SK-N-SH treated with all-trans-retinoic acid at 6 μM for 48 hours (cell line): ENCODE measurements at regions not wholly inside any gene's neighbourhood (a gene's known extent, or its start where the extent isn't known, plus 50 kb on each side); places are given as distances from the start of the nearest gene placed in this dataset.

Experiments used
- ARNTL ChIP-seq: fragments of 450-650 bp; formaldehyde crosslinking; IDR thresholded peaks from 2 replicates; pipeline ENCODE4 v1.5.0; 2020; ENCODE audit warnings: low read depth, mild to moderate bottlenecking, moderate library complexity, borderline replicate concordance
- CREB5 ChIP-seq: fragments of 250-450 bp; sonication (Bioruptor Pico); IDR thresholded peaks from 2 replicates; pipeline ENCODE4 v1.5.1; 2020; ENCODE audit warnings: low read depth, mild to moderate bottlenecking, moderate library complexity
- CSRNP3 ChIP-seq: fragments of 250-450 bp; sonication (Bioruptor Pico); IDR thresholded peaks from 2 replicates; pipeline ENCODE4 v1.5.1; 2021; ENCODE audit warnings: mild to moderate bottlenecking, moderate library complexity
- GLIS3 ChIP-seq: fragments of 250-450 bp; sonication (Bioruptor Pico); IDR thresholded peaks from 2 replicates; pipeline ENCODE4 v1.5.0; 2020; ENCODE audit warnings: mild to moderate bottlenecking, moderate library complexity
- RARB ChIP-seq: fragments of 250-450 bp; sonication (Bioruptor Pico); IDR thresholded peaks from 2 replicates; pipeline ENCODE4 v1.8.0; 2021; ENCODE audit warnings: mild to moderate bottlenecking, moderate library complexity
- SNAI2 ChIP-seq: fragments of 250-450 bp; sonication (Bioruptor Pico); IDR thresholded peaks from 2 replicates; pipeline ENCODE4 v1.5.0; 2020; ENCODE audit warnings: mild to moderate bottlenecking, moderate library complexity
- ZFP30 ChIP-seq: fragments of 450-650 bp; formaldehyde crosslinking; IDR thresholded peaks from 2 replicates; pipeline ENCODE4 v1.5.0; 2022; ENCODE audit warnings: mild to moderate bottlenecking, moderate library complexity

- no peak for TF ChIP-seq ZFP30 (CRISPR knock-in tag)
- no peak for TF ChIP-seq SNAI2
- no peak for TF ChIP-seq CSRNP3 (CRISPR knock-in tag)
- no peak for TF ChIP-seq GLIS3 (CRISPR knock-in tag)
- no peak for TF ChIP-seq CREB5
- TF ChIP-seq ARNTL (CRISPR knock-in tag): no peak
- TF ChIP-seq RARB: no peak
Observed at GRCh38 chr1:79373481-79374125, 367.1 kb upstream of the ADGRL4 start.
